Endodermal cell (in vitro differentiated cells): ENCODE measurements at regions not wholly inside any gene's neighbourhood (a gene's known extent, or its start where the extent isn't known, plus 50 kb on each side); places are given as distances from the start of the nearest gene placed in this dataset.

ENCODE experiments used
- DNase-seq: peaks from one replicate; pipeline ENCODE4 v3.0.0-alpha.2; 2017
- H3K27ac ChIP-seq: 2 replicates; pipeline ENCODE4 v1.5.1; 2013; ENCODE audit warnings: mild to moderate bottlenecking, low read depth, low read length, moderate library complexity
- H3K27me3 ChIP-seq: 2 replicates; pipeline ENCODE4 v1.6.1; 2013; ENCODE audit warnings: mild to moderate bottlenecking, low read length, moderate library complexity; ENCODE audit not compliant: insufficient read depth, control insufficient read depth, poor library complexity, severe bottlenecking
- H3K36me3 ChIP-seq: 2 replicates; pipeline ENCODE4 v1.7.0; 2013; ENCODE audit warnings: mild to moderate bottlenecking, low read length, moderate library complexity; ENCODE audit not compliant: control insufficient read depth, insufficient read depth
- H3K4me1 ChIP-seq: one replicate; pipeline ENCODE4 v1.7.0; 2013; ENCODE audit warnings: low read length; ENCODE audit not compliant: control insufficient read depth, insufficient read depth
- H3K4me3 ChIP-seq: 2 replicates; pipeline ENCODE4 v1.5.1; 2013; ENCODE audit warnings: mild to moderate bottlenecking, low read length, moderate library complexity
- H3K9ac ChIP-seq: 2 replicates; pipeline ENCODE4 v1.6.1; 2013; ENCODE audit warnings: mild to moderate bottlenecking, low read length, moderate library complexity; ENCODE audit not compliant: poor library complexity, severe bottlenecking; ENCODE audit errors: extremely low read depth
- H3K9me3 ChIP-seq: 2 replicates; pipeline ENCODE4 v1.6.1; 2013; ENCODE audit warnings: mild to moderate bottlenecking, low read length, moderate library complexity; ENCODE audit not compliant: control insufficient read depth
- H3K27ac Mint-ChIP-seq: 2 replicates; pipeline ENCODE4 v1.8.0; 2020; ENCODE audit warnings: mixed read lengths
- H3K27me3 Mint-ChIP-seq: 2 replicates; pipeline ENCODE4 v1.8.0; 2021; ENCODE audit warnings: mild to moderate bottlenecking, mixed read lengths; ENCODE audit not compliant: insufficient read depth
- H3K36me3 Mint-ChIP-seq: 2 replicates; pipeline ENCODE4 v1.8.0; 2020; ENCODE audit warnings: low read depth, mixed read lengths
- H3K4me1 Mint-ChIP-seq: 2 replicates; pipeline ENCODE4 v1.8.0; 2020; ENCODE audit warnings: mixed read lengths
- H3K4me3 Mint-ChIP-seq: 2 replicates; pipeline ENCODE4 v1.8.0; 2020; ENCODE audit warnings: mild to moderate bottlenecking, moderate library complexity, mixed read lengths
- H3K9me3 Mint-ChIP-seq: 2 replicates; pipeline ENCODE4 v1.8.0; 2020; ENCODE audit warnings: mild to moderate bottlenecking, mixed read lengths
- WGBS, 2 experiments: methylation state at CpG; one replicate each; pipeline versions ENCODE4 v1.1.5 to v1.1.7; 2013; ENCODE audit warnings: missing lambda C conversion rate in 2 of 2, mixed read lengths in 1 of 2; ENCODE audit not compliant: insufficient coverage in 1 of 2, insufficient read length in 1 of 2; 5-methylcytosine and 5-hydroxymethylcytosine counted together
- TF ChIP-seq, protein P1 (sequence below): fragments of 200-600 bp; sonication (generic); conservative IDR thresholded peaks from 2 replicates; pipeline ENCODE4 v1.5.0; 2021; ENCODE audit warnings: antibody characterized with exemption, mild to moderate bottlenecking

DNA sequence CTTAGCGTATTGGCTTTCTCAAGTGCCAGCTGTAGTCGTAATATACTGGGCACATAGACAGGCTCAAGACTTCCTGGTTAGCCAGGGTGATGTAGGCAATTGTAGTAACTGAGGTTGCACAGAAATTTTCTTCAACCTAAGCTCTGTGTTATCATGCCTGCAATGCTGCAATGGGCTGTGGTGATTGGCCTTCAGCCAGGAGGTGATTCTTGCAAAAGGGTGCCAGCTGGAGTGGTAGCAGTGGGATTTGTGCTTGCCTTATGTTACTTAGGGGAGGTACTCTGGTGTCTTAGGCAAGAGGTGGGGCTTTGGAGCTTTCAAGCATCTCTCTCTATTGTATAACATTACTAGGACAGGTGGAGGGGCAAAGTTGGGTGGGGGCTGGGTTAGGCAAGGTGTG lies 495.1 kb downstream of the CDH11 start:
- Mint-ChIP-seq H3K27me3 (no peaks in the 10 kb centered on the region), H3K9me3 (no peaks in the 10 kb centered on the region), H3K27ac (no peak overlapping the region), H3K36me3 (no peaks in the 10 kb centered on the region), H3K4me3 (no peak overlapping the region), H3K4me1 (no peaks in the 10 kb centered on the region)
- WGBS, 2 experiments, result 93 to 100% methylated on average over 1 to 2 of the region's 2 CpGs
- no peak for DNase-seq
- Histone ChIP-seq H3K4me3 (no peak overlapping the region), H3K36me3 (no peaks in the 10 kb centered on the region), H3K27ac (no peak overlapping the region), H3K27me3 (no peaks in the 10 kb centered on the region), H3K9ac (no peak overlapping the region), H3K4me1 (no peaks in the 10 kb centered on the region), H3K9me3 (no peaks in the 10 kb centered on the region)
- TF ChIP-seq, protein P1, sequence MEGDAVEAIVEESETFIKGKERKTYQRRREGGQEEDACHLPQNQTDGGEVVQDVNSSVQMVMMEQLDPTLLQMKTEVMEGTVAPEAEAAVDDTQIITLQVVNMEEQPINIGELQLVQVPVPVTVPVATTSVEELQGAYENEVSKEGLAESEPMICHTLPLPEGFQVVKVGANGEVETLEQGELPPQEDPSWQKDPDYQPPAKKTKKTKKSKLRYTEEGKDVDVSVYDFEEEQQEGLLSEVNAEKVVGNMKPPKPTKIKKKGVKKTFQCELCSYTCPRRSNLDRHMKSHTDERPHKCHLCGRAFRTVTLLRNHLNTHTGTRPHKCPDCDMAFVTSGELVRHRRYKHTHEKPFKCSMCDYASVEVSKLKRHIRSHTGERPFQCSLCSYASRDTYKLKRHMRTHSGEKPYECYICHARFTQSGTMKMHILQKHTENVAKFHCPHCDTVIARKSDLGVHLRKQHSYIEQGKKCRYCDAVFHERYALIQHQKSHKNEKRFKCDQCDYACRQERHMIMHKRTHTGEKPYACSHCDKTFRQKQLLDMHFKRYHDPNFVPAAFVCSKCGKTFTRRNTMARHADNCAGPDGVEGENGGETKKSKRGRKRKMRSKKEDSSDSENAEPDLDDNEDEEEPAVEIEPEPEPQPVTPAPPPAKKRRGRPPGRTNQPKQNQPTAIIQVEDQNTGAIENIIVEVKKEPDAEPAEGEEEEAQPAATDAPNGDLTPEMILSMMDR, result no peak

DNA sequence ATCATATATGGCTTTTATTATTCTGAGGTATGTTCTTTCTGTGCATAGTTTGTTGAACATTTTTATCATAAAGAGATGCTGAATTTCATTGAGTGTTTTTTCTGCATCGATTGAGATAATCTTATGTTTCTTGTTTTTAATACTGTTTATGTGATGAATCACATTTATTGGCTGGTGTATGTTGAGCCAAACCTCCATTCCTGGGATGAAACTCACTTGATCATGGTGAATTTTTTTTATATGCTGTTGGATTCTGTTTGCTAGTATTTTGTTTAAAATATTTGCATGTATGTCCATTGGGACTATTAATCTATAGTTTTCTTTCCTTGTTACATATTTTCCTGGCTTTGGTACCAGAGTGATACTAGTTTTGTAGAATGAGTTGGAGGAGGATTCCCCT lies 500.2 kb downstream of the CDH11 start:
- TF ChIP-seq, protein P1, result no peak
- Mint-ChIP-seq H3K4me3 (no peak overlapping the region), H3K27ac (no peak overlapping the region), H3K9me3 (no peaks in the 10 kb centered on the region), H3K27me3 (peaks cover 5% of the 10 kb centered on the region), H3K4me1 (peaks cover 3% of the 10 kb centered on the region), H3K36me3 (no peaks in the 10 kb centered on the region)
- Histone ChIP-seq H3K4me1 (no peaks in the 10 kb centered on the region), H3K36me3 (no peaks in the 10 kb centered on the region), H3K9ac (no peak overlapping the region), H3K4me3 (no peak overlapping the region), H3K27ac (no peak overlapping the region), H3K27me3 (peaks cover 6% of the 10 kb centered on the region), H3K9me3 (no peaks in the 10 kb centered on the region)
- DNase-seq, result no peak
- 97% methylated on average over 1 of the region's 1 CpG; no CpG with 5 or more reads in 1 of the 2 experiments for WGBS, 2 experiments

DNA sequence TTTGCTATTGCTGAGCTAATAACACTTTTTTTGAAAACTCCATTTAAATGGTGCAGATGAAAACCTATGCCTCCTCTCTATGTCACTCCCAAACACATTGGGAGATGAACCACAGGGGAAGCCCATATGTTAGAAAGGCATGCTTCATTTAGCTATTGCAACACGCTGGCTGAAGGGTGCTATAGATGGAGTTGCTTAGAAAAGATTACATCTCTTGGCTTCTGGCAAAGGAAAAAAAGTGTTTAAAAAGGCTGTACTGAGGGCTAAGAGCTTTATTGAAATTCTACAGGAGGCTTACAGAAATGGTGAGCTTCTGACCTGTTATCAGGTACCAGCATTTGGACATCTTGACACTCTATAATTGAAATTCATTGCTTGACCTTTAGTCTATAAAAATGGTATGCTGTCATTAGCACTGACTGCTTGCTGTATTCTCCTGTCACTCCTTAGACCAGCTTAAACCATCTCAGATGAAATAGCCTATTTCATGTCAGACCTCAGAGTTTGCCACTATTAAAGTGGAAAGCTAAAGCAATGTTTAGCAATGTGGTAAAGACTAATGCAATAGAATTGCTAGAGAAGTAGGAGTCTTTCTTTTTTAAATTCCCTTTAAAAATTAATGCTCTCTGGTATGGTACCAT lies 503.9 kb downstream of the CDH11 start:
- no peak overlapping the region for H3K4me3 ChIP-seq
- no peaks in the 10 kb centered on the region for H3K36me3 ChIP-seq
- 89 to 93% methylated on average over 1 of the region's 1 CpG for WGBS, 2 experiments
- Mint-ChIP-seq H3K4me3 (no peak overlapping the region), H3K4me1 (peaks cover 20% of the 10 kb centered on the region), H3K36me3 (peaks cover 1% of the 10 kb centered on the region), H3K27me3 (peaks cover 15% of the 10 kb centered on the region), H3K27ac (no peak overlapping the region), H3K9me3 (peaks cover 10% of the 10 kb centered on the region)
- DNase-seq, result no peak
- peaks cover 4% of the 10 kb centered on the region for H3K4me1 ChIP-seq
- no peak overlapping the region for H3K27ac ChIP-seq
- H3K9me3 ChIP-seq, result no peaks in the 10 kb centered on the region
- peaks cover 6% of the 10 kb centered on the region for H3K27me3 ChIP-seq
- H3K9ac ChIP-seq, result no peak overlapping the region
- TF ChIP-seq, protein P1, result no peak
